ENCODE measurements at regions not wholly inside any gene's neighbourhood (a gene's known extent, or its start where the extent isn't known, plus 50 kb on each side); places are given as distances from the start of the nearest gene placed in this dataset.

- no peak overlapping the region for H3K4me3 ChIP-seq
- intact Hi-C loops (cut with micrococcal nuclease), result no loop called here
- TF ChIP-seq, protein P1, sequence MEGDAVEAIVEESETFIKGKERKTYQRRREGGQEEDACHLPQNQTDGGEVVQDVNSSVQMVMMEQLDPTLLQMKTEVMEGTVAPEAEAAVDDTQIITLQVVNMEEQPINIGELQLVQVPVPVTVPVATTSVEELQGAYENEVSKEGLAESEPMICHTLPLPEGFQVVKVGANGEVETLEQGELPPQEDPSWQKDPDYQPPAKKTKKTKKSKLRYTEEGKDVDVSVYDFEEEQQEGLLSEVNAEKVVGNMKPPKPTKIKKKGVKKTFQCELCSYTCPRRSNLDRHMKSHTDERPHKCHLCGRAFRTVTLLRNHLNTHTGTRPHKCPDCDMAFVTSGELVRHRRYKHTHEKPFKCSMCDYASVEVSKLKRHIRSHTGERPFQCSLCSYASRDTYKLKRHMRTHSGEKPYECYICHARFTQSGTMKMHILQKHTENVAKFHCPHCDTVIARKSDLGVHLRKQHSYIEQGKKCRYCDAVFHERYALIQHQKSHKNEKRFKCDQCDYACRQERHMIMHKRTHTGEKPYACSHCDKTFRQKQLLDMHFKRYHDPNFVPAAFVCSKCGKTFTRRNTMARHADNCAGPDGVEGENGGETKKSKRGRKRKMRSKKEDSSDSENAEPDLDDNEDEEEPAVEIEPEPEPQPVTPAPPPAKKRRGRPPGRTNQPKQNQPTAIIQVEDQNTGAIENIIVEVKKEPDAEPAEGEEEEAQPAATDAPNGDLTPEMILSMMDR (IDR thresholded peaks at IDR 0.05; ENCODE audit: borderline replicate concordance), result no peak
- DNase-seq, result no peak
- peaks cover 8% of the 10 kb centered on the region for H3K9me3 ChIP-seq (replicated peaks)
- H3K27me3 ChIP-seq (ENCODE audit: low read depth), result no peaks in the 10 kb centered on the region
- no peaks in the 10 kb centered on the region for H3K36me3 ChIP-seq
- no peaks in the 10 kb centered on the region for H3K4me1 ChIP-seq
- H3K27ac ChIP-seq (replicated peaks), result no peak overlapping the region
Observed at GRCh38 chr13:105353654-105354053, 1181.8 kb downstream of the EFNB2 start.

- DNase-seq, result no peak
- H3K36me3 ChIP-seq, result no peaks in the 10 kb centered on the region
- H3K9me3 ChIP-seq (replicated peaks), result no peaks in the 10 kb centered on the region
- intact Hi-C loops (cut with micrococcal nuclease), result no loop called here
- H3K27me3 ChIP-seq (ENCODE audit: low read depth), result no peaks in the 10 kb centered on the region
- H3K4me1 ChIP-seq, result no peaks in the 10 kb centered on the region
- H3K27ac ChIP-seq (replicated peaks), result no peak overlapping the region
- TF ChIP-seq, protein P1 (IDR thresholded peaks at IDR 0.05; ENCODE audit: borderline replicate concordance), result no peak
- H3K4me3 ChIP-seq, result no peak overlapping the region
Observed at GRCh38 chr13:105349082-105349723, 1186.3 kb downstream of the EFNB2 start.

GRCh38 chr13:105346141-105346775 is 1189.2 kb downstream of the EFNB2 start:
- H3K36me3 ChIP-seq, result no peaks in the 10 kb centered on the region
- no peak overlapping the region for H3K27ac ChIP-seq (replicated peaks)
- no peak overlapping the region for H3K4me3 ChIP-seq
- DNase-seq, result no peak
- no peaks in the 10 kb centered on the region for H3K4me1 ChIP-seq
- intact Hi-C loops (cut with micrococcal nuclease), result no loop called here
- no peaks in the 10 kb centered on the region for H3K9me3 ChIP-seq (replicated peaks)
- no peaks in the 10 kb centered on the region for H3K27me3 ChIP-seq (ENCODE audit: low read depth)
- TF ChIP-seq, protein P1 (IDR thresholded peaks at IDR 0.05; ENCODE audit: borderline replicate concordance), result no peak

DNA sequence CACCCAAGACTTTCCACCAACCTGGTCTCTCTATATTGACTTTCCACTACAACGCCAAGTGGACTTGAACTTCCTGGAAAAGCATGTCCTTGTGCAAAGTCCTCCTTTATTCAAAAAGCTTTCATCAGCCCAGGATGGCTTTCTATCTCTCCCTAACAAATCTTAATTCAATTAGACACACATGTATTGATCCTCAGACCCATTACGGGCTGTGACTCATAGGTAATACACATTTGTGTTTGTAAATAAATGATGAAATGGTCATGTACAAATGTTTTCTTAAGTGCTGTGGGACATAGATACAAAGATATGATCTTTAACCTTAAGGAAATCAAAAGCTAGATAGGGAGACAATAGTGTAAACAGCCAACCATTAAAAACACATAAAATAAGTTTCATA is 1189.7 kb downstream of the EFNB2 start:
- no peaks in the 10 kb centered on the region for H3K36me3 ChIP-seq
- H3K27me3 ChIP-seq (ENCODE audit: low read depth), result no peaks in the 10 kb centered on the region
- TF ChIP-seq, protein P1 (IDR thresholded peaks at IDR 0.05; ENCODE audit: borderline replicate concordance), result no peak
- DNase-seq, result no peak
- H3K4me1 ChIP-seq, result no peaks in the 10 kb centered on the region
- H3K4me3 ChIP-seq, result no peak overlapping the region
- intact Hi-C loops (cut with micrococcal nuclease), result no loop called here
- no peak overlapping the region for H3K27ac ChIP-seq (replicated peaks)
- H3K9me3 ChIP-seq (replicated peaks), result no peaks in the 10 kb centered on the region

- no peak overlapping the region for H3K27ac ChIP-seq (replicated peaks)
- H3K9me3 ChIP-seq (replicated peaks), result no peaks in the 10 kb centered on the region
- intact Hi-C loops (cut with micrococcal nuclease), result no loop called here
- H3K27me3 ChIP-seq (ENCODE audit: low read depth), result no peaks in the 10 kb centered on the region
- no peaks in the 10 kb centered on the region for H3K4me1 ChIP-seq
- no peak for DNase-seq
- TF ChIP-seq, protein P1 (IDR thresholded peaks at IDR 0.05; ENCODE audit: borderline replicate concordance), result no peak
- H3K36me3 ChIP-seq, result no peaks in the 10 kb centered on the region
- no peak overlapping the region for H3K4me3 ChIP-seq
Observed at GRCh38 chr13:105345131-105345530, 1190.3 kb downstream of the EFNB2 start.
